Esophagus muscularis mucosa (tissue), 4 donors: ENCODE measurements at regions not wholly inside any gene's neighbourhood (a gene's known extent, or its start where the extent isn't known, plus 50 kb on each side); places are given as distances from the start of the nearest gene placed in this dataset.

Source experiments
- DNase-seq: peaks from one replicate; pipeline ENCODE4 v3.0.0-alpha.2; 2017; ENCODE audit errors: extremely low spot score
- H3K27ac ChIP-seq, 4 donors: fragments of 200-600 bp; sonication (generic); replicated peaks in 1 of 4; 1 replicate in 3 of 4; 2 replicates in 1 of 4; pipeline ENCODE4 v1.5.1; 2016 to 2019; ENCODE audit warnings: mild to moderate bottlenecking in 1 of 4
- H3K27me3 ChIP-seq, 4 donors: fragments of 200-600 bp; sonication (generic); one replicate each; pipeline versions ENCODE4 v1.5.1 to v1.6.0; 2016 to 2019
- H3K36me3 ChIP-seq, 4 donors: fragments of 200-600 bp; sonication (generic); one replicate each; pipeline ENCODE4 v1.5.1; 2016 to 2019
- H3K4me1 ChIP-seq, 4 donors: fragments of 200-600 bp; sonication (generic); one replicate each; pipeline ENCODE4 v1.5.1; 2016 to 2019
- H3K4me3 ChIP-seq, 4 donors: fragments of 200-600 bp; sonication (generic); 1 replicate in 2 of 4; 2 replicates in 2 of 4; pipeline ENCODE4 v1.5.1; 2016 to 2019; ENCODE audit warnings: mild to moderate bottlenecking in 4 of 4, moderate library complexity in 1 of 4
- H3K9me3 ChIP-seq, 4 donors: fragments of 200-600 bp; sonication (generic); 1 replicate in 3 of 4; 2 replicates in 1 of 4; pipeline ENCODE4 v1.5.1; 2016 to 2019
- CTCF ChIP-seq, 3 experiments: fragments of 200-600 bp in 2 of 3; fragments of 450-650 bp in 1 of 3; sonication (generic) in 2 of 3; IDR thresholded peaks; one replicate each; pipeline ENCODE4 v1.5.1; 2017 to 2019; ENCODE audit warnings: antibody characterized with exemption in 3 of 3, mild to moderate bottlenecking in 2 of 3, moderate library complexity in 1 of 3
- EP300 ChIP-seq: sonication (generic); formaldehyde crosslinking; IDR thresholded peaks from one replicate; pipeline ENCODE4 v1.6.1; 2017; ENCODE audit warnings: antibody characterized with exemption
- POLR2A ChIP-seq: fragments of 450-650 bp; IDR thresholded peaks from one replicate; pipeline ENCODE4 v1.6.1; 2017; ENCODE audit warnings: antibody characterized with exemption, moderate library complexity, mild to moderate bottlenecking, low read depth
- POLR2AphosphoS5 ChIP-seq, 2 donors: sonication (generic); formaldehyde crosslinking; IDR thresholded peaks; one replicate each; pipeline ENCODE4 v1.6.1; 2017; ENCODE audit warnings: antibody characterized with exemption in 2 of 2
- WGBS: methylation state at CpG from one replicate; pipeline ENCODE4 v1.1.5; 2018; 5-methylcytosine and 5-hydroxymethylcytosine counted together
- intact Hi-C: fragments of 100-400 bp; cut with DNase I; formaldehyde crosslinking; loops from one replicate; pipeline ENCODE4 v1.15.1; 2023

DNA sequence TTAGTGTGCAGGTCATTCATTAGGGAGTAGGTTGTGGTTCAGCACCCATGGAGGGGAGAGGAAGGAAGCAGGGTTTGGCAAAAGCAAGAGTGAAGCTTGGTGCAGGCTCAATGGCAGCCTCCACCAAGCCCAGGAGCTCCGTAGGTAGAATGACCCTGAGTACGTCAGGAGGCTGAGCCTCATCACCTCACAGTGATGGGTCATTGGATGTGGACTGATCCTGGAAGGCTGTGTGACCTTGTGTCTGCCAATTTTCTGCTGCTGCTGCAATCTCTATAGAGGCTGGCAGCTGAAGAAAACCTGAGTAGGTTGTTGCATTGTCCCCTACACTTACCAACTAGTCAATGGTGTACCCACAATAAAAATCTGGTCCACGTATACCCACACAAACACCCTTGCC, 173.1 kb downstream of the ASCL1 start:
- Histone ChIP-seq H3K27ac (no peak overlapping the region), H3K9me3 (peaks cover 0 to 27% (median 13%) of the 10 kb centered on the region in 4 donors), H3K4me3 (no peak overlapping the region), H3K4me1 (no peaks in the 10 kb centered on the region), H3K36me3 (no peaks in the 10 kb centered on the region), H3K27me3 (no peaks in the 10 kb centered on the region)
- intact Hi-C loops: no loop called here
- no peak for DNase-seq
- WGBS: 88% methylated on average over 3 of the region's 3 CpGs
- TF ChIP-seq POLR2A: no peak
- no peak for TF ChIP-seq EP300
- TF ChIP-seq CTCF (IDR thresholded peaks at IDR 0.05): no peak
- no peak for TF ChIP-seq POLR2AphosphoS5 (IDR thresholded peaks at IDR 0.05)

DNA sequence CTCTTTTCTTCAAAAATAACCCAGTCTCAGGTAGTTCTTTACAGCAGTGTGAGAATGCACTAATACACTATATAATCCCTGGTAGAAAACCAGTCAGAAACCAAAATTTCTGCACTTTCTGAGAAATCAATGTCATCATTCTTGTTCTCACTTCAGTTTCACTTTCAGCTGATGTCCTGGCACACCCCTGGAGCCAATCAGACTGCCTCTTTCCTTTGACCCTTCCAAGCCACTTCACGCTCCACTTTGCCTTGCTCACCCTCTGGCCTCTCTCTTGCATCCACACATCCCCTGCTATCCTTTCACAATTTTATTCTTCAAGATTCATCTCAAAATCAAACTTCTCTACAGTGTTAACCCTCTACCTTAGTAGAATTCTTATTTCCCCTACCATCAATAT, 181.1 kb downstream of the ASCL1 start:
- no peak for TF ChIP-seq POLR2AphosphoS5 (IDR thresholded peaks at IDR 0.05)
- no peak for TF ChIP-seq CTCF (IDR thresholded peaks at IDR 0.05)
- no peak for TF ChIP-seq POLR2A
- no peak for TF ChIP-seq EP300
- Histone ChIP-seq H3K27ac (no peak overlapping the region), H3K4me1 (no peaks in the 10 kb centered on the region), H3K9me3 (peaks cover 0 to 17% (median 9%) of the 10 kb centered on the region in 4 donors), H3K36me3 (no peaks in the 10 kb centered on the region), H3K4me3 (no peak overlapping the region), H3K27me3 (no peaks in the 10 kb centered on the region)
- 95% methylated on average over 1 of the region's 1 CpG for WGBS
- no peak for DNase-seq
- intact Hi-C loops: no loop called here

DNA sequence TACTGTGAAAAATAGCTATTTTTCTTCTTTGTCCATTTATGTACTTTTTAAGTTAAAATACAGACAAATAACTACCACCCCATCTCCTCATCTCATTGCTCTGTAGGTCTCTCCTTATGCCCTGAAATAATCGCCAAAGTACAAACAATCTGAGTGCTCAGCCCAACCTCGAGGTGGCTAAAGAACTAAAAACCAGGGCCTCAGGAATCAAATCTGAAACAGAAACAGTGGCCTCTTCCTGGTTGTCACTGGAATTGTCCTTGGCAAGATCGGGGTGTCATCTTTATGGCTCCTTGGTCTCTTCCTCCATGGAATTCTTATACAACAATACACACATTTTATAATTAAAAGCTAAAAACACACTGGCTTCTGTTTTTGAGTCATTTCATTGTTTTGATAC, 182.4 kb downstream of the ASCL1 start:
- H3K4me3 ChIP-seq: no peak overlapping the region

GRCh38 chr12:103140286-103140685, 182.8 kb downstream of the ASCL1 start:
- 63% methylated on average over 5 of the region's 5 CpGs for WGBS
- Histone ChIP-seq H3K36me3 (no peaks in the 10 kb centered on the region), H3K4me1 (no peaks in the 10 kb centered on the region), H3K9me3 (peaks cover 0 to under 1% (median 0%) of the 10 kb centered on the region in 4 donors), H3K4me3 (no peak overlapping the region), H3K27me3 (no peaks in the 10 kb centered on the region), H3K27ac (no peak overlapping the region)
- TF ChIP-seq POLR2A: no peak
- no peak for TF ChIP-seq EP300
- no peak for TF ChIP-seq POLR2AphosphoS5 (IDR thresholded peaks at IDR 0.05)
- TF ChIP-seq CTCF (IDR thresholded peaks at IDR 0.05): no peak
- DNase-seq: no peak
- intact Hi-C loops: no loop called here

More for the DNA sequence above, 182.4 kb downstream of the ASCL1 start:
- Histone ChIP-seq H3K27me3 (no peaks in the 10 kb centered on the region), H3K27ac (no peak overlapping the region), H3K9me3 (peaks cover 0 to 4% (median 1%) of the 10 kb centered on the region in 4 donors), H3K36me3 (no peaks in the 10 kb centered on the region), H3K4me1 (no peaks in the 10 kb centered on the region)
- DNase-seq: no peak
- TF ChIP-seq EP300 (no peak), POLR2A (no peak), CTCF (IDR thresholded peaks at IDR 0.05) (no peak), POLR2AphosphoS5 (IDR thresholded peaks at IDR 0.05) (no peak)
- intact Hi-C loops: no loop called here
- 56% methylated on average over 3 of the region's 3 CpGs for WGBS

GRCh38 chr12:103144278-103144677, 186.8 kb downstream of the ASCL1 start:
- Histone ChIP-seq H3K36me3 (no peaks in the 10 kb centered on the region), H3K4me3 (no peak overlapping the region), H3K9me3 (no peaks in the 10 kb centered on the region), H3K27me3 (no peaks in the 10 kb centered on the region), H3K27ac (no peak overlapping the region), H3K4me1 (no peaks in the 10 kb centered on the region)
- no peak for DNase-seq
- 80% methylated on average over 5 of the region's 5 CpGs for WGBS
- TF ChIP-seq POLR2AphosphoS5 (IDR thresholded peaks at IDR 0.05) (no peak), EP300 (no peak), POLR2A (no peak), CTCF (IDR thresholded peaks at IDR 0.05) (no peak)
- intact Hi-C loops: no loop called here
